ENCODE measurements at regions not wholly inside any gene's neighbourhood (a gene's known extent, or its start where the extent isn't known, plus 50 kb on each side); places are given as distances from the start of the nearest gene placed in this dataset.

- no peak for DNase-seq
Observed at GRCh38 chr4:123767806-123768205, 371.2 kb downstream of the SPRY1 start.

GRCh38 chr4:123770884-123771283 is 374.3 kb downstream of the SPRY1 start:
- DNase-seq, result no peak

DNA sequence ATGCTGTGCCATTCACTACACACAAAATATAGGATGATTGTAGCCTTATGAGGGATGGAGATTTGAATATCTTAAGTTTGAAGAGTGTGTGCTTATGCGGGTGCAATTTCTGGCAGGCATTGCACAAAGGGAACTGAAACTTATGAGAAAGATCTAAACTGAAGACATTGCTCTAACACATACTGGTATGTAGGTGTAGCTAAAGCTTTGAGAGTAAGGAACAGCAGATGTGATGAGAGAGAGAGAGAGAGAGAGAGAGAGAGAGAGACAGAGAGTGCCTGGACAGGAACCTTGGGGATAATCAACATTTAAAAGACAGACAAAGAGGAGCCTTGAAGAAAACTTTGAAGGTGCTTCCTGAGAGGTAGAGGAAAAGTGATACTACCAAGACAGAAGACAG is 379.7 kb downstream of the SPRY1 start:
- no peak for DNase-seq

GRCh38 chr4:123777373-123777772 is 380.8 kb downstream of the SPRY1 start:
- no peak for DNase-seq

GRCh38 chr4:123783151-123783790 is 386.7 kb downstream of the SPRY1 start:
- no peak for DNase-seq

DNA sequence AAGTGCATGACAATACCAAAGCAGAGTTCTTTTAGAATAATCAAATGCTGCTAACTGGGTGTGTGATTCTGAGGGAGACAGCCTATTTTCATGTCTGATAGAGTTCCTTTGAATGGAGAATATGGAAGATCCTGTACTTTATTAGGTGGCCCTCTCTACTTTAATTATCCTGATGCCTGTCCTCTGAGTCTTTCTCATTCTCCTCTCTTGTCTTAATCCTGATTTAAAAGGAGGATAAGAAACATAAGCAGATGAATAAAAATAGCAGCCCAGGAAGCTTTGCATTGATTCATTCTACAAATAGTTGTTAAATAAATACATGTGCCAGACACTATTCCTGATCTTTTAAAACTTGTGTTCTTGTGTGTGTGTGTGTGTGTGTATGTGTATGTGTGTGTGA is 387.3 kb downstream of the SPRY1 start:
- DNase-seq, result no peak

- DNase-seq, result no peak
Observed at GRCh38 chr4:123784626-123785025, 388.0 kb downstream of the SPRY1 start.

DNA sequence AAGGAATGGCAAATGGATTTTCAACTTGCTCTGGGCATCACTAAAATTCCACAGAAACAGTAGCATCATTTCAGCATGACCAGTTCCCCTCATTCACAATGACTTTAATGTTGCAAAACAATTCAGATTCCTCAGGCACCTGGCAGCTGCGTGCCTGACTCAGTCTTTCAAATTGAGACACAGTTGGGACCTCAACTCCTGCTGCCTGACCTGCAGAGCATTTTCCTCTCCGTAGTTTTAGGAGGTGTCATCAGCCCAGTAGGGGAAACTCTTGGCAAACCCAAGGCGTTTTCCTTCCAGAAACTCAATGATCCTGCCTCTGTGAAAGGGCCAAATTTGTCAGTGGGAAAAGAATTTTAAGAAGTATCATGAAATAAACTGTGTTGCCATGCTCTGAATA is 388.9 kb downstream of the SPRY1 start:
- peak in 2 of 14 donors; percentile 4 to 26 for DNase-seq

- no peak for DNase-seq
Observed at GRCh38 chr4:123786163-123786915, 389.7 kb downstream of the SPRY1 start.

GRCh38 chr4:123786920-123787319 is 390.3 kb downstream of the SPRY1 start:
- DNase-seq, result no peak

DNA sequence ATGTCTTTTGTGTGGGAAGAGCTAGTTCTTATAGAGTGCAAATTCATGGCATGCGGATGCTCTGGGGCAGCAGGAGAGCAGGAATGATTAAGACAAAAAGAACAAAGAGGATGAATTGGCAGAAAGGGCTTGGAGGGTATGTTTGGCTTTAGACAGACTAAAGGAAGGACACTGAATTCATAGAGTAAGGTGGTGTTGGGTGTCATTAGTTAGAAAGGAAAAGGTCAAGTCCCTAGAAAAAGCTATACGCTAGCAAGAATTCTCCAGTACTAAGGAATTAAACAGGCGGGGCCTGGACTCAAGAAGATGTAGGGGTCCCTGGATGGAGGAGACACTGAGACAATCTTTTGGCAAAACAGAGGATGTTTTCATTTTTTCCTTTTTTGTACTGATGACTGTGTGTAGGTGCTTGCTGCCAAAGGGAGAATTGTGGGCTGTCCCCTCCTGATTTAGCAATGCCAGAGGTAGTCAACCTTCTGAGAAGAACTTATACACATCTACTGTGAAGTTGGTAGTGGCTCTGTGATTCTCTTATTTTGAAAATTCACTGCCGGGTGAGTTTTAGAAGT is 391.0 kb downstream of the SPRY1 start:
- DNase-seq, result no peak

DNA sequence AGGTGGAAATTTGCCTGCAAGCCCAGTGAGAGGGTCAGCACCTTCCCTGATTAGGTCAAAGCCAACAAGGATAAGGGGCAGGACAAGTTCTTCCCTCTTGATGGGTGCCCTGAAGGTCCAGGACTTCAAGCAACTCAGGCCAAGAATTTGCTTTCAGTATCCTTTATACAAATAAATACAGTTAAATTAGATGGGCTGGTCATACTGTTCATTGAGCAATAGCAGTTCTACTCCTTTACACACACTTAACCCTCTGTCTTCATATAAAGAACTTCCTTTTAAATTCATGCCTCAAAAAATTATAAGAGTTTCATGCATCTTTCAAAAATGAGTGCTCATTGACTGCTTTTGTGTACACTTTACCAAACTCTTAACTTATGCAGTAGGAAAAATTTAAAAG is 392.0 kb downstream of the SPRY1 start:
- DNase-seq, result no peak

GRCh38 chr4:123790681-123791080 is 394.1 kb downstream of the SPRY1 start:
- DNase-seq, result no peak

DNA sequence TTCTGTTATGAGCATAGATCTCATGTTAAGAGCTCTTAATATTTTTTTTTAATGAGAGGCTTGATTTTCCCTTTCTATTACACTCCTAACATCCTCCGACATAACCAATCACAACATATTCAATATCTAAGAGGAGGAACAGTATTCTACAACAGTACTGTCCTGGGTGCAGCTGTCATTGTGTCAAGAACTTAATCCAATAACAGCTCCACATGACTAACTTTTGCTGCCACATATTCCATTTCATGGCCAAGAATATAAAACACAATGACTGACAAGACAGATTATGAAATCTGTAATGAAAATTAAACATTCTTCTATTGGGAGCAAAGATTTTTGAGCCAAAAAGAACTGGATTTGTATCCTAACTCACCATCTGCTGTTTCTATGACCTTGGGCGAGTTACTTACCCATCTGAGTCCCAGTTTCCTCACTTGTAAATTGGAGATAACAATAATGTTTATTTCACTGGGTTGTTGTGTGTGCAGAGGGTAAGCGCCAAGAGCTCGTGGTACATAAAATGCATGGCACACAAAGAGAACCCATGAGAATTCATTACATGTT is 405.6 kb downstream of the SPRY1 start:
- no peak for DNase-seq

DNA sequence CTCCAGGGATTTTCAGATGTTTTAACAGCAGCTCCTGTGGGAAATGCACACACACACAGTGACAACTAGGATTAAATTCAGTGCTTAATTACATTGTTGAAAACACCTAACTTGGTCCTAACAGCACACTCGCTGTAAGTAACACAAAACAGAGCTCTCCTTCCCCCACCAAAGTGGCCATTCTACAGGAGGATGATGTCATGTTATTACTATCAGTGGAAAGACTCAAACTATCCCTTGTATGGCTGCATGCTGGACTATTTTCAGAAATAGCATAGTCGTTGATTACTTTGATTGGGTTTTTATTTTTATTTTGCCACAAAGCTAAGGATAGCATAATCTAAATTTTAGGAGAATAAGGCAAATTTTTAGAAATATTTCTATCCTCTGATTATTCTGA is 406.3 kb downstream of the SPRY1 start:
- no peak for DNase-seq

DNA sequence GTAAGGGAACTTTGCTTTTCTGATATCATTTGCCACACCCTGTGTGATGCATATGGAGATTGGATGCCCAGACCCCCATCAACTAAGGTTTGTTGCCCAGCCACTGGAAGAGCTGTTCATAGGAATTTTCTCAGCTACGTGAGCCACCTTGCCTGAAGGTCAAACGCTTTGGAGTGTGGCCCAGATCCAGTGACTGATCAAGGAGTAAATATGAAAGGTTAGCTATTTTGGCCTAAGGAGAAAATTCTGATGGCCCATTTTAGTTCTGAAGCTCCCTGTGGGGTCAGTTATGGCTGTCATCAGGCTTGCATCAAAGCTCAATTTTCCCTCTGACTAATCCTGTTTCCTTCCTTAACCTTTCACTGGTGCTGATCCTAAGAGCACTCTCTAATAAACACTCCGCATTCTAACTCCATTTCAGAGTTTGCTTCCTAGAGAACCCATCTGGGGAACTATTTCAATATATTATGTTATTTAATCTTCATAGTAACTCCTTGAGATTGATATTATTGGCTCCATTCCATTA is 407.7 kb downstream of the SPRY1 start:
- no peak for DNase-seq

DNA sequence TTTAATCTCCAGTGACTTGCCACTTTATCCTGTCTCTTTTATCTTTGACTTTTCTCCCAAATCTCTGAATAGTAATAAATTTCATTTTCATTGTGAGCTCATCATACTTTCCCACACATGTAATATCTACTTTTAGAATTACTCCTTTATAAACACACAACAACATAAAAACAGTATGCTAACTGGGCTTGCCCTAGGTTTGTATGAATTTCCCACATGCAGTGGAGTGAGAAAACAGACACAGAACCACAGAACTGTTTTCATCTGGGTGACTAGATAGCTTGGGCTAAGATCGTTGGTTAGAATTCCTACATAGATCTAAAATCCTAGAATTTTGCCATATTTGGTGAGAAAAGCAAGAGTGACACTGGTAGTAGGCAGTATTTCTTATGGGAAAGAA is 409.5 kb downstream of the SPRY1 start:
- DNase-seq, result no peak

DNA sequence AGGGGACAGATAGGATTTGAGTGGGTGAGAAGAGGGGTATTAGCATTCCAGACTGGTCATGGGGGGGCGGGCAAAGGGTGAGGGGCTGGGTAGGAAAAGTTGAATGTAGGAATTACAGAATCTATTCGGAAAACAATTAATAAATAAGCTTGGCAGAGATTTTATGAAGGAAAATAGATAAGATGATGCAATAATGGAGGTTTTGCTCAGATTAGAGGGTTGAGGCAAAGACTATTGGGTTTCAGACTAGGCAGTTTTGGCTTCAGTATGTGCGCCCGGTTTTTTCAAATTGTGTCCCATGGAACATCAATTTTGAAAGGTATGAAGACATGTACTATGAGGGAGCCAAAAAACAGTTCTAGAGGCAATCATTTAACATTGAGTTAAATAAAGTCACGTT is 410.6 kb downstream of the SPRY1 start:
- DNase-seq, result no peak

GRCh38 chr4:123807866-123808265 is 411.3 kb downstream of the SPRY1 start:
- no peak for DNase-seq

GRCh38 chr4:123809864-123810263 is 413.3 kb downstream of the SPRY1 start:
- no peak for DNase-seq

DNA sequence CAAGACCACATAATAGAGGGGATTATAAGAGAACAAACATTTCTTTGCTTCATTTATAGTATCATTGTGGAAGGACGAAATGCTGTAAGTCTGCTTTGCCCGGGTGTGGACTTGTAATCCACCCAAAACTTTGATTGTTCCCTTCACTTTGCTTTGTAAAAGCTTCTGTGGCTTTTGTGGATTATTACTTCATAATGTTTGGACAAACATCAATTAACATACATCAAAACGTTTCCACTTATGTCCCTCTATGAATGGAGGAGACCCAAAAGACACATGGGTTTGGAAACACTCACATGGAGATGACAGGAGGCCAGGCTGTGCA is 415.4 kb downstream of the SPRY1 start:
- peak in 1 of 14 donors; percentile 1 for DNase-seq

- no peak for DNase-seq
Observed at GRCh38 chr4:123813901-123814300, 417.3 kb downstream of the SPRY1 start.

GRCh38 chr4:123816462-123816861 is 419.9 kb downstream of the SPRY1 start:
- no peak for DNase-seq
